Right lobe of liver (tissue), 4 donors: ENCODE measurements at regions not wholly inside any gene's neighbourhood (a gene's known extent, or its start where the extent isn't known, plus 50 kb on each side); places are given as distances from the start of the nearest gene placed in this dataset.

Experiments
- POLR2A ChIP-seq: fragments of 450-650 bp; IDR thresholded peaks from one replicate; pipeline ENCODE4 v1.6.1; 2017; ENCODE audit warnings: antibody characterized with exemption, mild to moderate bottlenecking
- TF ChIP-seq, protein P1 (sequence below), 4 donors: fragments of 200-600 bp in 3 of 4; fragments of 450-650 bp in 1 of 4; IDR thresholded peaks; one replicate each; pipeline versions ENCODE4 v1.5.1 to v1.8.0; 2016 to 2022; ENCODE audit warnings: antibody characterized with exemption in 4 of 4, mild to moderate bottlenecking in 2 of 4
- donor health status: DM: no; HTN: no; CAD: no.
- donor health status: DM: no; HTN: no; CAD: no.
- donor health status: DM: no; HTN: yes; CAD: no.

DNA sequence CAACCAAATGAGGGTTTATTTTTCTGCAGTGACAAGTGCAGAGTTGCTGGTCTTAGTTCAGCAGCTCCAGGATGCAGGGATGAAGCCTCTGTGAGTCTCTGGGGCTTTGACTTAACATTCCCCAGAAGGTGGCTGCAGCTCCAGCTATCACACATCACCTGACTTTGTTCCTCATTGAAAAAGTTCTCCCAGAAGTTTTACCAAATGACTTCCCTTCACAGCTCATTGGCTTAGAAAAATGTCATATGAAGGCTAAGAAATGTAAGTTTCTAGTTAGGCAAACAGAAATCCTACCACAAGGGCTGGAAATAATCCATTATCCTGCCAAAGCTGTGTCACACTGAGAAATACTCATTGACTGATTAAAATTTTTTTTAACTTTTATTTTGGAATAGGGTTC lies 184.9 kb downstream of the MINAR1 start:
- TF ChIP-seq, protein P1, sequence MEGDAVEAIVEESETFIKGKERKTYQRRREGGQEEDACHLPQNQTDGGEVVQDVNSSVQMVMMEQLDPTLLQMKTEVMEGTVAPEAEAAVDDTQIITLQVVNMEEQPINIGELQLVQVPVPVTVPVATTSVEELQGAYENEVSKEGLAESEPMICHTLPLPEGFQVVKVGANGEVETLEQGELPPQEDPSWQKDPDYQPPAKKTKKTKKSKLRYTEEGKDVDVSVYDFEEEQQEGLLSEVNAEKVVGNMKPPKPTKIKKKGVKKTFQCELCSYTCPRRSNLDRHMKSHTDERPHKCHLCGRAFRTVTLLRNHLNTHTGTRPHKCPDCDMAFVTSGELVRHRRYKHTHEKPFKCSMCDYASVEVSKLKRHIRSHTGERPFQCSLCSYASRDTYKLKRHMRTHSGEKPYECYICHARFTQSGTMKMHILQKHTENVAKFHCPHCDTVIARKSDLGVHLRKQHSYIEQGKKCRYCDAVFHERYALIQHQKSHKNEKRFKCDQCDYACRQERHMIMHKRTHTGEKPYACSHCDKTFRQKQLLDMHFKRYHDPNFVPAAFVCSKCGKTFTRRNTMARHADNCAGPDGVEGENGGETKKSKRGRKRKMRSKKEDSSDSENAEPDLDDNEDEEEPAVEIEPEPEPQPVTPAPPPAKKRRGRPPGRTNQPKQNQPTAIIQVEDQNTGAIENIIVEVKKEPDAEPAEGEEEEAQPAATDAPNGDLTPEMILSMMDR (IDR thresholded peaks at IDR 0.05): no peak
- no peak for TF ChIP-seq POLR2A
